ENCODE measurements at regions not wholly inside any gene's neighbourhood (a gene's known extent, or its start where the extent isn't known, plus 50 kb on each side); places are given as distances from the start of the nearest gene placed in this dataset.

DNA sequence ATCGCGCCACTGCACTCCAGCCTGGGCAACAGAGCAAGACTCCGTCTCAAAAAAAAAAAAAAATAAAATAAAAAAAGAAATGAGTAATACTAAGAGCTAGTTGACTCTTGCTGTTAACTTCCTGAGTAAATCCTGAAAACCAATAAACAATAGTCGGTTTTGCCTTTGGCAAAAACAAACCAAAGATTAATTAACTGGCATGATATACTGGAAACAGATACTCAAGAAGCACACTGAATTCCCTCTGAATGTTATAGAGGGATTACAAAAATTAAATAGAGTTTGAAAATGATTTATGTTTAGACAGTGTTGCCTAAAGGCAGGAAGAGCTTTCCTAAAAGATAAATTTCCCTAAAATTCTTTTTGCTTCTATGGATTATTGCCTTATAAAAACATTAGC, 1702.3 kb downstream of the STIM2 start:
- no peaks in the 10 kb centered on the region for H3K27me3 ChIP-seq (replicated peaks; ENCODE audit: control insufficient read depth, insufficient read depth, low read length)
- no peak for DNase-seq (ENCODE audit: low read depth)
- no peaks in the 10 kb centered on the region for H3K36me3 ChIP-seq (ENCODE audit: control insufficient read depth, insufficient read depth, low read length, severe bottlenecking)
- no peaks in the 10 kb centered on the region for H3K9me3 ChIP-seq (ENCODE audit: control insufficient read depth, low read length)
- H3K4me1 ChIP-seq (ENCODE audit: control insufficient read depth, insufficient read depth, low read length), result no peaks in the 10 kb centered on the region
- no peak overlapping the region for H3K4me3 ChIP-seq (ENCODE audit: low read length)
- no peak overlapping the region for H3K9ac ChIP-seq (ENCODE audit: low read length)

DNA sequence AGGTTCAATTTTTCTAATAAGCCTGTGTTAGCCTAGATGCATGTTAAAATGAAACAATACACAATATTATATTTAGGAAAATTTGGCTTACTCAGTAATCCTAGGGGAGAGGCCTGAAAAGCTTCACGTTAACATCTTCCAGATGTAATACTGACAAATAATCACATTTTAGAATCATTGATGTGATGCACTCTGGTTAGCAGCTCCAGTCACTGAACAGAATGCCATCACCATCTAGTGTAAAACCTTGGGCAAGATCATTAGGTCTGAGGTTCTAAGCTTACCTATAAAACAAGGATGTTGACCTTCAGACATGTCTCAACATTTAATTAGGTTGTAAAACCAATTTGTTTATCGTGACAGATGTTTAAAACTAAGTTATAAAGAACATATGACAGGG, 1704.8 kb downstream of the STIM2 start:
- no peaks in the 10 kb centered on the region for H3K27me3 ChIP-seq (replicated peaks; ENCODE audit: control insufficient read depth, insufficient read depth, low read length)
- H3K4me1 ChIP-seq (ENCODE audit: control insufficient read depth, insufficient read depth, low read length), result no peaks in the 10 kb centered on the region
- H3K36me3 ChIP-seq (ENCODE audit: control insufficient read depth, insufficient read depth, low read length, severe bottlenecking), result no peaks in the 10 kb centered on the region
- peak; percentile 26 for DNase-seq (ENCODE audit: low read depth)
- no peak overlapping the region for H3K4me3 ChIP-seq (ENCODE audit: low read length)
- no peaks in the 10 kb centered on the region for H3K9me3 ChIP-seq (ENCODE audit: control insufficient read depth, low read length)
- H3K9ac ChIP-seq (ENCODE audit: low read length), result no peak overlapping the region

DNA sequence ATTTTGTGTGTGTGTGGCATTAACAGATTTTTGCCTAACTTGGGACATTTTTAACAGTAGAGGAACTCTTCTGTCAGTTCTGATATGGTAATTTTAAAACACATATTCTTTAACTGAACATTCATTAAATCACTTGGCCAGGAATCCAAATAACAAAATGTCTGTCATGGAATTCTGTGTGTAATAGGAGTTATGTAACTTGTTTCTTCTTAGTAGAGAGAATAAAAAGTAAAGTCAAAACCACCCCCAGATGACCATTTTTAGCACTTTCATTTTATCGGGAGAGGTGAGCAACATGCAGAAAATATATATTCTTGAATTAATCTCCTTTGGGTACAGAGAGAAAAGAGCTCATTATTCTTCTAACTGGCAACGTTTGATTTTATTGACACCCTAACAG, 1740.3 kb downstream of the STIM2 start:
- H3K27me3 ChIP-seq (replicated peaks; ENCODE audit: control insufficient read depth, insufficient read depth, low read length), result no peaks in the 10 kb centered on the region
- H3K36me3 ChIP-seq (ENCODE audit: control insufficient read depth, insufficient read depth, low read length, severe bottlenecking), result no peaks in the 10 kb centered on the region
- no peaks in the 10 kb centered on the region for H3K9me3 ChIP-seq (ENCODE audit: control insufficient read depth, low read length)
- DNase-seq (ENCODE audit: low read depth), result no peak
- H3K9ac ChIP-seq (ENCODE audit: low read length), result no peak overlapping the region
- H3K4me1 ChIP-seq (ENCODE audit: control insufficient read depth, insufficient read depth, low read length), result no peaks in the 10 kb centered on the region
- no peak overlapping the region for H3K4me3 ChIP-seq (ENCODE audit: low read length)

DNA sequence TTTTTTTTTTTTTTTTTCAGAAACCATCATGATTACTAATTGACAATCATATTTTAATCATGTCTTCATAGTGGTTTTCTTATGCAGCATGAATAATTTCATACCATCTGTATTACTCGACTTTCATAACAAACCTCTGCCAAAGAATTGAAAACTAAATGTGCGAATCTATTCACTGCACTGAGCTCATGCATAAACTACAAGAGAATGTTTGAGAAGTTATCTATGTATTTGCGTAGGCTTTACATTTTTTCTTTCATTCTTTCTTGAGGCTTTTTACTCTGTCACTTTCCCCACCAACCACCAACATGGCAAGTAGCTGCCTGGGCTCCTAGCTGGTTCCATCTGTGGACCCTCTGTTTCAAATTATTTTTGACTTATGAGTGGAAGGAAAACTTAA, 1761.0 kb downstream of the STIM2 start:
- Histone ChIP-seq H3K4me3 (ENCODE audit: low read length) (no peak overlapping the region), H3K9me3 (ENCODE audit: control insufficient read depth, low read length) (no peaks in the 10 kb centered on the region), H3K27me3 (replicated peaks; ENCODE audit: control insufficient read depth, insufficient read depth, low read length) (no peaks in the 10 kb centered on the region), H3K36me3 (ENCODE audit: control insufficient read depth, insufficient read depth, low read length, severe bottlenecking) (no peaks in the 10 kb centered on the region), H3K4me1 (ENCODE audit: control insufficient read depth, insufficient read depth, low read length) (no peaks in the 10 kb centered on the region), H3K9ac (ENCODE audit: low read length) (no peak overlapping the region)
- DNase-seq (ENCODE audit: low read depth), result peak; percentile 3

DNA sequence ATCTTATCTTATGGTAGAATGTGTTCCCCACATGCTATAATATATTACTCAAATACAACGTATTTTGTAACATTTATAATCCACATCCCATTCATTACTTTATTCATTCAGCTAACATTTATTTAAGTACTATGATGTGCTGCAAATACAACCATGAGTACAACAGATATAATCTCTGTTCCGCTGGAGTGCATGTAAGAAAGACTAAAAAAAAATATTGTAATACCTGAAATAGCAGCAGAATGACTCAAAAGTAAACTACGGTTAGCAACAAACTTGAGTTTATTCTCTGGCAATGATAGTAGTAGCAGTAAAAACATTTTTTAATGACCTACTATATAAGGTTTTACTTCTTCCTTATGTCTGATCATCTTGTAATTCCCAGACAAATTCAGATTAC, 1776.3 kb downstream of the STIM2 start:
- Histone ChIP-seq H3K27me3 (replicated peaks; ENCODE audit: control insufficient read depth, insufficient read depth, low read length) (no peaks in the 10 kb centered on the region), H3K36me3 (ENCODE audit: control insufficient read depth, insufficient read depth, low read length, severe bottlenecking) (no peaks in the 10 kb centered on the region), H3K9me3 (ENCODE audit: control insufficient read depth, low read length) (no peaks in the 10 kb centered on the region), H3K4me3 (ENCODE audit: low read length) (no peak overlapping the region), H3K9ac (ENCODE audit: low read length) (no peak overlapping the region), H3K4me1 (ENCODE audit: control insufficient read depth, insufficient read depth, low read length) (no peaks in the 10 kb centered on the region)
- DNase-seq (ENCODE audit: low read depth), result peak; percentile 24

DNA sequence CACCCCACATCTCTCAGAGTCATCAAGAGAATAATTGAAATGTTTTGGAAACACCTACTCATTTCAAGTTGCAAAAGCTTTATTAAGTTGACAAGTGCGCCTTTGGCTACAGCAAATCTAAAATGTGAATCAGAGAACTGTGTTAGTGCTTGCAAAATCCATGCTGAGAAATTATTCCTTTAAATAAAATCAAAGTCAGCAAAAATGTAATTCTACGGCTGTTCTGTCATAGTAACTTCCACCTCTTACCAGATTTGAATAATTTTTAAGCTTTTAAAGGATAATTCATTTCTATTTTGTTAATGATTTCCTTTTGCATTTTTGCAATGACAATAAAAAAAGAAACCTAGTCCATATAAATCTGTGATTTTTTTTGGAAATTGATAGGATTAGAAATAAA, 1779.1 kb downstream of the STIM2 start:
- no peak for DNase-seq (ENCODE audit: low read depth)
- Histone ChIP-seq H3K36me3 (ENCODE audit: control insufficient read depth, insufficient read depth, low read length, severe bottlenecking) (no peaks in the 10 kb centered on the region), H3K9ac (ENCODE audit: low read length) (no peak overlapping the region), H3K9me3 (ENCODE audit: control insufficient read depth, low read length) (no peaks in the 10 kb centered on the region), H3K4me1 (ENCODE audit: control insufficient read depth, insufficient read depth, low read length) (no peaks in the 10 kb centered on the region), H3K27me3 (replicated peaks; ENCODE audit: control insufficient read depth, insufficient read depth, low read length) (no peaks in the 10 kb centered on the region), H3K4me3 (ENCODE audit: low read length) (no peak overlapping the region)

- Histone ChIP-seq H3K9me3 (ENCODE audit: control insufficient read depth, low read length) (no peaks in the 10 kb centered on the region), H3K27me3 (replicated peaks; ENCODE audit: control insufficient read depth, insufficient read depth, low read length) (no peaks in the 10 kb centered on the region), H3K36me3 (ENCODE audit: control insufficient read depth, insufficient read depth, low read length, severe bottlenecking) (no peaks in the 10 kb centered on the region), H3K4me1 (ENCODE audit: control insufficient read depth, insufficient read depth, low read length) (no peaks in the 10 kb centered on the region), H3K9ac (ENCODE audit: low read length) (no peak overlapping the region), H3K4me3 (ENCODE audit: low read length) (no peak overlapping the region)
- no peak for DNase-seq (ENCODE audit: low read depth)
Measured at GRCh38 chr4:28654618-28655017, 1794.0 kb downstream of the STIM2 start.

DNA sequence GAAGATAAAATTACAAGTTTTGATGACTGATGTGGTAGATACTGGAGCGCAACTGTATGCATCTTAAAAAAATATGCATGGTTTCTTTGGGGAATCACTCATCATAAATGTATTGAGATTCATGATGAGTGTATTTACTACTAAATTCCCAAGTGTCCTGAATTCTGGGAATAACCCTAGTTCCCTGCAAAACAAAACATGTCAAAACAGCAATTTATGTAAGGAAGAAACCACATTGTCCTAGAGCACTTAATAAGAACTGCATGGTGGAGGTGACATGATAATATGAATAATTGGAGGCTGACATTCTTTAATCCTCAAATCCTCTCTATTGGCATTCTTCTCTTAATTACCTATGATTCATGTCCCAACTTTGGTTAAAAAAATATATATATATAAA, 1804.7 kb downstream of the STIM2 start:
- Histone ChIP-seq H3K36me3 (ENCODE audit: control insufficient read depth, insufficient read depth, low read length, severe bottlenecking) (no peaks in the 10 kb centered on the region), H3K4me3 (ENCODE audit: low read length) (no peak overlapping the region), H3K9ac (ENCODE audit: low read length) (no peak overlapping the region), H3K9me3 (ENCODE audit: control insufficient read depth, low read length) (no peaks in the 10 kb centered on the region), H3K27me3 (replicated peaks; ENCODE audit: control insufficient read depth, insufficient read depth, low read length) (no peaks in the 10 kb centered on the region), H3K4me1 (ENCODE audit: control insufficient read depth, insufficient read depth, low read length) (no peaks in the 10 kb centered on the region)
- no peak for DNase-seq (ENCODE audit: low read depth)

GRCh38 chr4:28675582-28675981, 1814.9 kb downstream of the STIM2 start:
- Histone ChIP-seq H3K4me1 (ENCODE audit: control insufficient read depth, insufficient read depth, low read length) (no peaks in the 10 kb centered on the region), H3K27me3 (replicated peaks; ENCODE audit: control insufficient read depth, insufficient read depth, low read length) (no peaks in the 10 kb centered on the region), H3K36me3 (ENCODE audit: control insufficient read depth, insufficient read depth, low read length, severe bottlenecking) (no peaks in the 10 kb centered on the region), H3K9me3 (ENCODE audit: control insufficient read depth, low read length) (no peaks in the 10 kb centered on the region), H3K4me3 (ENCODE audit: low read length) (no peak overlapping the region), H3K9ac (ENCODE audit: low read length) (no peak overlapping the region)
- peak; percentile 12 for DNase-seq (ENCODE audit: low read depth)

DNA sequence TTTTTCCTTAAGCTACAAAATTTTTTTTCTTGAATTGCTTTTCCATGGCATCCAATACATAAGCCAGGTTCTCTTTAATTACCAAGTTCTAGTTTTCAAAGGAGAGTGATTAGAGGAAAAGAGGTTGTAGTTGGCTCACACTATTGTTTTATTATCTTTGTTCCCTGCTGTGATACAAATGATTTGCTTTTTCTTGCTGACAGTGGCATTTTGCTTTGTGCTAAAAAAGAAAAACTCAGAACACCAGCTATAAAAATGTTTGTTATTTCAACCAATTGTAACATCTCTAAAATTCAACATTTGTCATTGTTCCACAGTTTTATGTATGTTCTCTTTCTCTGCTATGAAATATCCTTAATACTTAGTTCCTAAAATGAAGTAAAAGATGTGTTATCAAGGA, 1817.2 kb downstream of the STIM2 start:
- H3K9ac ChIP-seq (ENCODE audit: low read length), result no peak overlapping the region
- H3K27me3 ChIP-seq (replicated peaks; ENCODE audit: control insufficient read depth, insufficient read depth, low read length), result no peaks in the 10 kb centered on the region
- DNase-seq (ENCODE audit: low read depth), result no peak
- no peak overlapping the region for H3K4me3 ChIP-seq (ENCODE audit: low read length)
- no peaks in the 10 kb centered on the region for H3K36me3 ChIP-seq (ENCODE audit: control insufficient read depth, insufficient read depth, low read length, severe bottlenecking)
- no peaks in the 10 kb centered on the region for H3K9me3 ChIP-seq (ENCODE audit: control insufficient read depth, low read length)
- no peaks in the 10 kb centered on the region for H3K4me1 ChIP-seq (ENCODE audit: control insufficient read depth, insufficient read depth, low read length)

GRCh38 chr4:28682847-28683246, 1822.2 kb downstream of the STIM2 start:
- H3K36me3 ChIP-seq (ENCODE audit: control insufficient read depth, insufficient read depth, low read length, severe bottlenecking), result no peaks in the 10 kb centered on the region
- H3K4me1 ChIP-seq (ENCODE audit: control insufficient read depth, insufficient read depth, low read length), result no peaks in the 10 kb centered on the region
- H3K4me3 ChIP-seq (ENCODE audit: low read length), result no peak overlapping the region
- DNase-seq (ENCODE audit: low read depth), result no peak
- no peaks in the 10 kb centered on the region for H3K9me3 ChIP-seq (ENCODE audit: control insufficient read depth, low read length)
- no peak overlapping the region for H3K9ac ChIP-seq (ENCODE audit: low read length)
- H3K27me3 ChIP-seq (replicated peaks; ENCODE audit: control insufficient read depth, insufficient read depth, low read length), result no peaks in the 10 kb centered on the region

- no peaks in the 10 kb centered on the region for H3K27me3 ChIP-seq (replicated peaks; ENCODE audit: control insufficient read depth, insufficient read depth, low read length)
- H3K9me3 ChIP-seq (ENCODE audit: control insufficient read depth, low read length), result no peaks in the 10 kb centered on the region
- H3K9ac ChIP-seq (ENCODE audit: low read length), result no peak overlapping the region
- H3K4me1 ChIP-seq (ENCODE audit: control insufficient read depth, insufficient read depth, low read length), result no peaks in the 10 kb centered on the region
- no peaks in the 10 kb centered on the region for H3K36me3 ChIP-seq (ENCODE audit: control insufficient read depth, insufficient read depth, low read length, severe bottlenecking)
- peak; percentile 7 for DNase-seq (ENCODE audit: low read depth)
- H3K4me3 ChIP-seq (ENCODE audit: low read length), result no peak overlapping the region
Measured at GRCh38 chr4:28686618-28687017, 1826.0 kb downstream of the STIM2 start.

Measured in adipocyte (in vitro differentiated cells).